Loucy (cell line): ENCODE measurements at regions not wholly inside any gene's neighbourhood (a gene's known extent, or its start where the extent isn't known, plus 50 kb on each side); places are given as distances from the start of the nearest gene placed in this dataset.

Experiments used
- EZH2phosphoT487 ChIP-seq: fragments of 200-600 bp; IDR thresholded peaks from 2 replicates; pipeline ENCODE4 v1.6.1; 2018; ENCODE audit warnings: antibody characterized with exemption, mild to moderate bottlenecking, moderate library complexity, borderline replicate concordance
- TF ChIP-seq, protein P1 (sequence below): fragments of 200-600 bp; sonication (generic); conservative IDR thresholded peaks from 2 replicates; pipeline ENCODE4 v1.5.1; 2014; ENCODE audit warnings: mild to moderate bottlenecking, antibody characterized with exemption, low read length

DNA sequence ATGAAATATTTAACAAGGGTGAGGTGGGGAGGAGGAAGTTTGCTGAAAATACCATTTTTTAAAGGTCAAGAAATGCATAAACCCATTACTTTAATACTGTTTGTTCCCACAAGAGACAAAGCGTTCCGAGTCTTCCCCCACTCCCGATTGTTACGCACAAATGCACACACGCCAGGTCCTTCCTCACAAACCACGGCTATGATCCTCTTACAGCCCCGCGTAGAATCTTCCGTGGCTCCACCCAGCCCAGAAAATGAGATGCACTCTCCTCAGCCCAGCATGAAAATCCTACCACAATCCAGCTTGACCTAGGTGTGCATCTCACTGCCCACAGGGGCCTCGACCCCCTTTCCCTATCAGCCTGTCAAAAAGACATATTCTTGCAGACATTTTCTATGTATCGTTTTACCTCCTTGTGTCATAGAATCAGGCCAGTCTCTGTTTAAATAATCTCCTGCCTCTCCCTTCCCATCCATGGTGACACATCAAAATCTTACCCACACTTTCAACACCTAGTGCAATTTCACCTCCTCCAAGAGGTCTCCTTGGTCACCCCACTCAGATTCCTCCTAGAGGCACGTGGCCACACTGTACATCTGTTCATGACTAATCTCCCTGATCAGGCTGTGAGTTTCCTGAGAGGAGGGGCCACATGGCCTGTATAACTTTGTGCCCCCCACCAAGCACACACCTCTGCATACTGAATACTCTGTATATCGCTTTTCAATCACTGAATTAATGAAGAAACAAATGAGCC is 491.0 kb upstream of the KLHL29 start:
- TF ChIP-seq, protein P1, sequence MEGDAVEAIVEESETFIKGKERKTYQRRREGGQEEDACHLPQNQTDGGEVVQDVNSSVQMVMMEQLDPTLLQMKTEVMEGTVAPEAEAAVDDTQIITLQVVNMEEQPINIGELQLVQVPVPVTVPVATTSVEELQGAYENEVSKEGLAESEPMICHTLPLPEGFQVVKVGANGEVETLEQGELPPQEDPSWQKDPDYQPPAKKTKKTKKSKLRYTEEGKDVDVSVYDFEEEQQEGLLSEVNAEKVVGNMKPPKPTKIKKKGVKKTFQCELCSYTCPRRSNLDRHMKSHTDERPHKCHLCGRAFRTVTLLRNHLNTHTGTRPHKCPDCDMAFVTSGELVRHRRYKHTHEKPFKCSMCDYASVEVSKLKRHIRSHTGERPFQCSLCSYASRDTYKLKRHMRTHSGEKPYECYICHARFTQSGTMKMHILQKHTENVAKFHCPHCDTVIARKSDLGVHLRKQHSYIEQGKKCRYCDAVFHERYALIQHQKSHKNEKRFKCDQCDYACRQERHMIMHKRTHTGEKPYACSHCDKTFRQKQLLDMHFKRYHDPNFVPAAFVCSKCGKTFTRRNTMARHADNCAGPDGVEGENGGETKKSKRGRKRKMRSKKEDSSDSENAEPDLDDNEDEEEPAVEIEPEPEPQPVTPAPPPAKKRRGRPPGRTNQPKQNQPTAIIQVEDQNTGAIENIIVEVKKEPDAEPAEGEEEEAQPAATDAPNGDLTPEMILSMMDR: no peak
- no peak for TF ChIP-seq EZH2phosphoT487
